WTC11 (cell line): ENCODE measurements at regions not wholly inside any gene's neighbourhood (a gene's known extent, or its start where the extent isn't known, plus 50 kb on each side); places are given as distances from the start of the nearest gene placed in this dataset.
A peak's percentile ranks its signal among the peaks of the same experiment; 100 is the strongest.

Experiments
- ATAC-seq: fragments of 200-7000 bp; cut with Tn5 transposase; 2 replicates; pipeline ENCODE4 v1.10.0; 2021; ENCODE audit warnings: mild to moderate bottlenecking, moderate library complexity
- CTCF ChIA-PET: fragments of 300-600 bp; sonication (Branson Sonifier 250); formaldehyde crosslinking; loops from one replicate; lab custom pipeline; 2021; ENCODE audit warnings: antibody characterized with exemption; lab: Charles Lee
- POLR2A ChIA-PET: fragments of 350-600 bp; sonication (Branson Sonifier 250); formaldehyde crosslinking; loops from one replicate; lab custom pipeline; 2021; ENCODE audit warnings: antibody characterized with exemption; lab: Charles Lee
- DNase-seq: peaks from one replicate; pipeline ENCODE4 v3.0.0; 2021; ENCODE audit warnings: low spot score
- H3K27ac Mint-ChIP-seq: 2 replicates; pipeline ENCODE4 v1.8.0; 2021; ENCODE audit warnings: mixed read lengths
- H3K27me3 Mint-ChIP-seq: 2 replicates; pipeline ENCODE4 v1.8.0; 2021; ENCODE audit warnings: low read depth, mild to moderate bottlenecking, moderate library complexity, mixed read lengths
- H3K36me3 Mint-ChIP-seq: 2 replicates; pipeline ENCODE4 v1.8.0; 2021; ENCODE audit warnings: mixed read lengths
- H3K4me1 Mint-ChIP-seq: 2 replicates; pipeline ENCODE4 v1.8.0; 2022; ENCODE audit warnings: mixed read lengths
- H3K4me3 Mint-ChIP-seq: 2 replicates; pipeline ENCODE4 v1.8.0; 2021; ENCODE audit warnings: mild to moderate bottlenecking, moderate library complexity, mixed read lengths
- H3K9me3 Mint-ChIP-seq: 2 replicates; pipeline ENCODE4 v1.8.0; 2021; ENCODE audit warnings: mixed read lengths
- ARID4B ChIP-seq: sonication (generic); formaldehyde crosslinking; IDR thresholded peaks from 2 replicates; pipeline ENCODE4 v1.8.0; 2023; ENCODE audit warnings: missing genetic modification reagents, mild to moderate bottlenecking, borderline replicate concordance
- ATF1 ChIP-seq: sonication (generic); formaldehyde crosslinking; IDR thresholded peaks from 2 replicates; pipeline ENCODE4 v1.8.1; 2023; ENCODE audit warnings: mild to moderate bottlenecking, moderate library complexity, missing genetic modification reagents
- E2F4 ChIP-seq: sonication (generic); formaldehyde crosslinking; IDR thresholded peaks from 2 replicates; pipeline ENCODE4 v1.8.1; 2022; ENCODE audit warnings: low read depth, mild to moderate bottlenecking, moderate library complexity, missing genetic modification reagents, borderline replicate concordance
- ETV6 ChIP-seq: sonication (generic); formaldehyde crosslinking; IDR thresholded peaks from 2 replicates; pipeline ENCODE4 v1.8.1; 2022; ENCODE audit warnings: mild to moderate bottlenecking, missing genetic modification reagents
- FOXP1 ChIP-seq: sonication (generic); formaldehyde crosslinking; IDR thresholded peaks from 2 replicates; pipeline ENCODE4 v1.8.0; 2022; ENCODE audit warnings: missing genetic modification reagents, mild to moderate bottlenecking, moderate library complexity, borderline replicate concordance
- KAT7 ChIP-seq: sonication (generic); formaldehyde crosslinking; IDR thresholded peaks from 2 replicates; pipeline ENCODE4 v1.8.1; 2023; ENCODE audit warnings: missing genetic modification reagents, mild to moderate bottlenecking, borderline replicate concordance
- NFYB ChIP-seq: sonication (generic); formaldehyde crosslinking; conservative IDR thresholded peaks from 2 replicates; pipeline ENCODE4 v1.8.0; 2022; ENCODE audit warnings: low read depth, missing genetic modification reagents
- NR2C2 ChIP-seq: sonication (generic); formaldehyde crosslinking; IDR thresholded peaks from 2 replicates; pipeline ENCODE4 v1.8.0; 2022; ENCODE audit warnings: mild to moderate bottlenecking, missing genetic modification reagents
- OVOL2 ChIP-seq: fragments of 250-450 bp; sonication (Bioruptor Pico); IDR thresholded peaks from 2 replicates; pipeline ENCODE4 v1.9.0; 2021; ENCODE audit warnings: mild to moderate bottlenecking, borderline replicate concordance
- PRDM15 ChIP-seq: sonication (generic); formaldehyde crosslinking; IDR thresholded peaks from 2 replicates; pipeline ENCODE4 v1.8.0; 2022; ENCODE audit warnings: missing genetic modification reagents
- RELA ChIP-seq: sonication (generic); formaldehyde crosslinking; IDR thresholded peaks from 2 replicates; pipeline ENCODE4 v1.8.1; 2022; ENCODE audit warnings: missing genetic modification reagents, mild to moderate bottlenecking, borderline replicate concordance
- SMAD3 ChIP-seq: sonication (generic); formaldehyde crosslinking; IDR thresholded peaks from 2 replicates; pipeline ENCODE4 v1.8.0; 2022; ENCODE audit warnings: missing genetic modification reagents, mild to moderate bottlenecking, borderline replicate concordance
- SP1 ChIP-seq: sonication (generic); formaldehyde crosslinking; conservative IDR thresholded peaks from 2 replicates; pipeline ENCODE4 v1.8.1; 2022; ENCODE audit warnings: missing genetic modification reagents
- TCF7 ChIP-seq: sonication (generic); formaldehyde crosslinking; IDR thresholded peaks from 2 replicates; pipeline ENCODE4 v1.8.0; 2022; ENCODE audit warnings: mild to moderate bottlenecking, low read depth, missing genetic modification reagents, moderate library complexity
- TEAD4 ChIP-seq: sonication (generic); formaldehyde crosslinking; IDR thresholded peaks from 2 replicates; pipeline ENCODE4 v1.8.0; 2022; ENCODE audit warnings: mild to moderate bottlenecking, missing genetic modification reagents
- ZNF232 ChIP-seq: sonication (generic); formaldehyde crosslinking; IDR thresholded peaks from 2 replicates; pipeline ENCODE4 v1.8.0; 2022; ENCODE audit warnings: mild to moderate bottlenecking, missing genetic modification reagents
- ZNF512 ChIP-seq: sonication (generic); formaldehyde crosslinking; IDR thresholded peaks from 2 replicates; pipeline ENCODE4 v1.8.1; 2022; ENCODE audit warnings: missing genetic modification reagents, borderline replicate concordance
- TF ChIP-seq, protein P1 (sequence below): sonication (generic); formaldehyde crosslinking; IDR thresholded peaks from 2 replicates; pipeline ENCODE4 v1.8.1; 2022; ENCODE audit warnings: mild to moderate bottlenecking, missing genetic modification reagents, moderate library complexity, borderline replicate concordance
- TF ChIP-seq, protein P2 (sequence below): fragments of 250-450 bp; sonication (Bioruptor Pico); IDR thresholded peaks from 2 replicates; pipeline ENCODE4 v1.9.0; 2021; ENCODE audit warnings: mild to moderate bottlenecking

DNA sequence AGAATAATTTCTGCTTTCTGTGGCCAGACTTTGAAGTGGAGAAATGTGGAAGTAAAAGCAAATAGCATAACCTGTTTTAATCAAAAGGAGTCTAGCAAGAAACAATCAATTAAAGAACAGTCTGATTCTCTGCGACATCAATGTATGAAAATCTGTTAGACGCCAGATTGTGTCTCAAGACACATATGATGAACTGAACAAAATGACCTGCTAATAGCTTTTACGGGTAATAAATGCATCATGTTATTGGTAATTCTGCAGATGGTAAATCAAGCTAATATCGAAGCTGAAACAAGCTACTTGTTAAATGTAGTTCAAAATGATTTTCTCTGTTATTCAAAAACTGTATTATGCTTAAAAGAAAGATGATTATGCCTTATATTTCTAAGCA is 208.5 kb upstream of the FIGN start:
- Mint-ChIP-seq H3K4me3 (no peak overlapping the region), H3K4me1 (peaks cover 9% of the 10 kb centered on the region), H3K27me3 (no peaks in the 10 kb centered on the region), H3K9me3 (0 out of 2 replicates have a peak, but pooled peaks cover 4% of the 10 kb centered on the region), H3K36me3 (no peaks in the 10 kb centered on the region), H3K27ac (no peak overlapping the region)
- ChIA-PET POLR2A (no interaction called here), CTCF (no interaction called here)
- TF ChIP-seq E2F4 (CRISPR knock-in tag) (no peak), ZNF232 (no peak), ZNF512 (CRISPR knock-in tag) (no peak), ARID4B (CRISPR knock-in tag) (no peak), TEAD4 (CRISPR knock-in tag) (no peak), KAT7 (CRISPR knock-in tag) (no peak), SMAD3 (CRISPR knock-in tag) (no peak), FOXP1 (CRISPR knock-in tag) (no peak), SP1 (CRISPR knock-in tag) (no peak)
- TF ChIP-seq, protein P1, sequence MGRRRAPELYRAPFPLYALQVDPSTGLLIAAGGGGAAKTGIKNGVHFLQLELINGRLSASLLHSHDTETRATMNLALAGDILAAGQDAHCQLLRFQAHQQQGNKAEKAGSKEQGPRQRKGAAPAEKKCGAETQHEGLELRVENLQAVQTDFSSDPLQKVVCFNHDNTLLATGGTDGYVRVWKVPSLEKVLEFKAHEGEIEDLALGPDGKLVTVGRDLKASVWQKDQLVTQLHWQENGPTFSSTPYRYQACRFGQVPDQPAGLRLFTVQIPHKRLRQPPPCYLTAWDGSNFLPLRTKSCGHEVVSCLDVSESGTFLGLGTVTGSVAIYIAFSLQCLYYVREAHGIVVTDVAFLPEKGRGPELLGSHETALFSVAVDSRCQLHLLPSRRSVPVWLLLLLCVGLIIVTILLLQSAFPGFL (CRISPR knock-in tag) = no peak
- ATAC-seq = no peak
- DNase-seq = no peak

DNA sequence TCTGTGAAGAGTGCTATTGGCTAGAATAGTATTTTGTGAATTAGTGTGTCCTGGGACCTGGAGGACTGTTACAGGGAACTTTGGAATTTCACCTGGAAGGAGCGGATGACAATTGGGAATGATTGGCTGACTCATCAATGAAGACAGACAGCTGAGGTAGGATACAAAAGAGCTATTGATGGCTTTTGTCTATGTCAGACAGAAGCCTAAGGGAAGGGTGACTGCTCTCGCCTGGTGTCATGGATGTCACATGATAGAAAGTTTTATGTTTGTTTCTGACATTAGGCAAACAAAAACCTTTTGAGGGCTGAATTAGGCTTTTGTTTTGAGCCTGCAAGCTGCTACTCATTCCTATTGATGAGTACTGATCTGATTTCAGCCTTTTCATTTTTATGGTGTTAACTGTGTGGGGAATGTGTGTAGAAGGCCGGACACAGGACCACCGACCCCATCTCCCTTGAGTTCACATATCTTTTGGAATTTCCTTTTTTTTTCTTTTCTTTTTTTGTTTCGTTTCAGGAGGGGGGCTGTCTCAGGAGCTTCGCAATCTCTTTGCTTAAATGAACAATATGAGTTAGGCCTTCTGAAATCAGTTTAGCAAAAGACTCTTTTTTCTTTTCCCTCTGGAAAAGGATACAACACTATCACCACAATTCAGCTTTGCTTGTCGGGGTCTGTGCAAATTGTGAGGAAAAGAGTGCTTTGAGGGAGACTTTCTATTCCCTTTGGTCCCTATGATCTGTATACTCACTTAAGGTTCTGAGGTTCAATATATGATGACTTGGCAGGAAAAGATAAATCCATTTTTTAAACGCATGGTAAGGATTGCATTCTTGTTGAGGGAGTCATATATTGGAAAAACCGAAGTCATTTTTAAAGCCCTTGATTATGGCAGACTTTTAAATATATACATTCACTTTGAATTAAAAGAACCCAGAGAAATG is 207.9 kb upstream of the FIGN start:
- peak; percentile 74 for ATAC-seq
- CTCF ChIA-PET = interaction anchor here (0.8 kb wide), 1 partner anchor 1206 kb away, joined by 5 read pairs; no protein-coding TSS in a partner anchor
- Mint-ChIP-seq H3K36me3 (no peaks in the 10 kb centered on the region), H3K27me3 (no peaks in the 10 kb centered on the region), H3K4me3 (no peak overlapping the region), H3K9me3 (0 out of 2 replicates have a peak, but pooled peaks cover 4% of the 10 kb centered on the region), H3K27ac (0 out of 2 replicates have a peak overlapping the region, but pooled peaks have one; percentile 8), H3K4me1 (peaks cover 9% of the 10 kb centered on the region)
- POLR2A ChIA-PET = no interaction called here
- no peak for DNase-seq
- TF ChIP-seq E2F4 (CRISPR knock-in tag) (no peak), ZNF232 (no peak), RELA (CRISPR knock-in tag) (no peak), OVOL2 (CRISPR knock-in tag) (no peak), NFYB (CRISPR knock-in tag) (no peak), ETV6 (CRISPR knock-in tag) (no peak), PRDM15 (CRISPR knock-in tag) (no peak), ATF1 (no peak), KAT7 (CRISPR knock-in tag) (no peak), TCF7 (no peak), NR2C2 (no peak)
- TF ChIP-seq, protein P2, sequence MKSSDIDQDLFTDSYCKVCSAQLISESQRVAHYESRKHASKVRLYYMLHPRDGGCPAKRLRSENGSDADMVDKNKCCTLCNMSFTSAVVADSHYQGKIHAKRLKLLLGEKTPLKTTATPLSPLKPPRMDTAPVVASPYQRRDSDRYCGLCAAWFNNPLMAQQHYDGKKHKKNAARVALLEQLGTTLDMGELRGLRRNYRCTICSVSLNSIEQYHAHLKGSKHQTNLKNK (CRISPR knock-in tag) = no peak
